Stimulated activated naive CD8-positive, alpha-beta T cell treated with anti-CD3 and anti-CD28 coated beads, Interleukin-15, amount 100 ng/mL, for 72 hours (primary cell): ENCODE measurements at regions not wholly inside any gene's neighbourhood (a gene's known extent, or its start where the extent isn't known, plus 50 kb on each side); places are given as distances from the start of the nearest gene placed in this dataset.
"Not testable (repeated sequence)": the region's sequence is repeated elsewhere in the genome, so short reads cannot be mapped to it uniquely, and the experiment has no call there.

Experiments used
- ATAC-seq: fragments of 150-1000 bp; cut with Tn5 transposase; 2 replicates; pipeline ENCODE4 v1.10.0; 2021; ENCODE audit warnings: mild to moderate bottlenecking, moderate library complexity
- DNase-seq, 2 donors: peaks; one replicate each; pipeline ENCODE4 v3.0.0; 2021 to 2022
- H3K27ac Mint-ChIP-seq, 2 donors: one replicate each; pipeline ENCODE4 v1.8.0; 2022; ENCODE audit warnings: mild to moderate bottlenecking in 2 of 2, mixed read lengths in 2 of 2, moderate library complexity in 2 of 2
- H3K27me3 Mint-ChIP-seq: one replicate; pipeline ENCODE4 v1.8.0; 2022; ENCODE audit warnings: mixed read lengths
- H3K4me1 Mint-ChIP-seq: one replicate; pipeline ENCODE4 v1.8.0; 2022; ENCODE audit warnings: mild to moderate bottlenecking, mixed read lengths
- H3K4me3 Mint-ChIP-seq, 2 donors: one replicate each; pipeline ENCODE4 v1.8.0; 2022; ENCODE audit warnings: mild to moderate bottlenecking in 2 of 2, mixed read lengths in 2 of 2, moderate library complexity in 1 of 2
- H3K9me3 Mint-ChIP-seq, 2 donors: one replicate each; pipeline ENCODE4 v1.8.0; 2022; ENCODE audit warnings: mixed read lengths in 2 of 2

DNA sequence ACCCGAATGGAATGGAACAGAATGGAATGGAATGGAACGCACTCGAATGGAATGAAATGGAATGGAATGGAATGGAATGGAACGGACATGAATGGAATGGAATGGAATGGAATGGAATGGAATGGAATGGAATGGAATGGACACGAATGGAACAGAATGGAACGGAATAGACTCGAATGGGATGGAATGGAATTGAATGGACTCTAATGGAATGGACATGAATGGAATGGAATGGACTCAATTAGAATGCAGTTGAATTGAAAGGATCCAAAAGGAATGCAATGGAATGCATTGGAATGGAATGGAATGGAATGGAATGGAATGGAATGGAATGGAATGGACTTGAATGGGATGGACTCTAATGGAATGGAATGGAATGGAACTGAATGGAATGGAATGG lies 102.2 kb upstream of the FBXO28 start:
- not testable (repeated sequence) for DNase-seq, H3K4me3 Mint-ChIP-seq, H3K27ac Mint-ChIP-seq, ATAC-seq, H3K27me3 Mint-ChIP-seq, H3K9me3 Mint-ChIP-seq, H3K4me1 Mint-ChIP-seq

DNA sequence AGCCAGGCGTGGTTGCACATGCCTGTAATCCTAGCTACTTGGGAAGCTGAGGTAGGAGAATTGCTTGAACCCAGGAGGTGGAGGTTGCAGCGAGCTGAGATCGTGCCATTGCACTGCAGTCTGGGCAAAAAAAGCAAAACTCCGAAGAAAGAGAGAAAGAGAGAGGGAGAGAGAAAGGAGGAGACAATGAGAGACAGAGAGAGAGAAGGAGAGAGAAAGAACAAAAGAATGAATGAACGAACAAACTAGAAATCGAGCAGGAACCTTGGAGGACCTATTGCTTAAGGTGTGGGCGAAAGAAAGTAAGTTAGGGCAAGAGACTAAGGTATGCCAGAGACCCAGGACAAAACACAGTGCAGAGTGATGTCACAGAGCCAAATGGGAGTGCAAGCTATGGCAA lies 102.8 kb upstream of the FBXO28 start:
- DNase-seq, ATAC-seq, H3K4me3 Mint-ChIP-seq, H3K27me3 Mint-ChIP-seq, H3K4me1 Mint-ChIP-seq, H3K9me3 Mint-ChIP-seq, H3K27ac Mint-ChIP-seq: not testable (repeated sequence)

GRCh38 chr1:224005973-224006372 lies 107.9 kb upstream of the FBXO28 start:
- H3K4me1 Mint-ChIP-seq, DNase-seq, H3K9me3 Mint-ChIP-seq, H3K27me3 Mint-ChIP-seq, H3K4me3 Mint-ChIP-seq, ATAC-seq, H3K27ac Mint-ChIP-seq: not testable (repeated sequence)

DNA sequence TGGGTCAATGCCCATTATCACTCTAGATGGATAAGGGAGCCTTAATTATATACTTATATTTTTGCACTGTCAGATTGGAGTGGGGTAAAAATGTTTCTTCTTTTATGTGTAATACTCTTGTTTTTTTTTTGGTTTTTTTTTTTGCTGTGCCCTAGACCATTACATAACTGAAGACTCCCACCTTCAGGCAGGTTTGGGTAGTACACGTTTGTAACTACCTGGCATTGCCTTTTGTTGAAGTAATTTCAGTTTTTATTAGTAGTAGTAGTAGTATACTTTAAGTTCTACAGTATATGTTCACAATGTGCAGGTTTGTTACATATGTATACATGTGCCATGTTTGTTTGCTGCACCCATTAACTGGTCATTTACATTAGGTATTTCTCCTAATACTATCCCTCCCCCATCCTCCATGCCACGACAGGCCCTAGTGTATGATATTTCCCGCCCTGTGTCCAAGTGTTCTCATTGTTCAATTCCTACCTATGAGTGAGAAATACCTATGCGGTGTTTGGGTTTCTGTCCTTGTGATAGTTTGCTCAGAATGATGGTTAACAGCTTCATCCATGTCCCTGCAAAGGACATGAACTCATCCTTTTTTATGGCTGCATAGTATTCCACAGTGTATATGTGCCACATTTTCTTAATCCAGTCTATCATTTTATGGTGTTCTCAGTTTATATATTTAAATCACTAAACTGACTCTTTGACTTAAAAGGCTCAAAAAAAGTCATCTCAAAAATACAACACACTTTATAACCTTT lies 109.2 kb upstream of the FBXO28 start:
- not testable (repeated sequence) for H3K4me3 Mint-ChIP-seq, H3K27ac Mint-ChIP-seq, H3K27me3 Mint-ChIP-seq, H3K9me3 Mint-ChIP-seq, ATAC-seq, H3K4me1 Mint-ChIP-seq
- DNase-seq: peak; percentile 28 to 32

- H3K4me3 Mint-ChIP-seq, H3K27me3 Mint-ChIP-seq, ATAC-seq, H3K9me3 Mint-ChIP-seq, H3K4me1 Mint-ChIP-seq, DNase-seq, H3K27ac Mint-ChIP-seq: not testable (repeated sequence)
These were observed 110.0 kb upstream of the FBXO28 start for GRCh38 chr1:224003896-224004295.

GRCh38 chr1:224001757-224002156 lies 112.2 kb upstream of the FBXO28 start:
- H3K27me3 Mint-ChIP-seq, H3K9me3 Mint-ChIP-seq, DNase-seq, H3K4me1 Mint-ChIP-seq, H3K27ac Mint-ChIP-seq, ATAC-seq, H3K4me3 Mint-ChIP-seq: not testable (repeated sequence)

DNA sequence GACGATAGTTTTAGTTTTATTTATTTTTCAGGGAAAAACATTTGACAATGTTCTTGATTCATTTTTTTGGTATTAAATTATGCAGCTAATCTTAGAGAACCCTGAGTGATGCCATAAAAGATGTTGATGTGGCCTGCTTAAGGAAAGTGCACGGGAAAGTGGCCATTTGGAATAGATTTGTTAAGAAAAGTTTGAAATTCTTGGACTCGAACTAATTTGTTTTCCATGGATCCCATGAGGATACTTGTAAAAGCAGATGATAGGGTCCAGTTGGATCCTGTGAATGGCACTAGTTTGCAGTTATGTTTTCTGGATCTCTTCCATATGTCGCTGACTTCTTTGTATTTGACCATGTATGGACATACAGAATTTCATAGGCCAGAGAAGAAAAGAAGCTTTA lies 114.2 kb upstream of the FBXO28 start:
- H3K4me3 Mint-ChIP-seq, H3K9me3 Mint-ChIP-seq, H3K27ac Mint-ChIP-seq: not testable (repeated sequence)

GRCh38 chr1:223998676-223999455 lies 115.0 kb upstream of the FBXO28 start:
- H3K27me3 Mint-ChIP-seq, DNase-seq, H3K4me1 Mint-ChIP-seq, H3K4me3 Mint-ChIP-seq, H3K27ac Mint-ChIP-seq, H3K9me3 Mint-ChIP-seq, ATAC-seq: not testable (repeated sequence)

More for the DNA sequence above, 114.2 kb upstream of the FBXO28 start:
- not testable (repeated sequence) for ATAC-seq, H3K27me3 Mint-ChIP-seq, DNase-seq, H3K4me1 Mint-ChIP-seq

DNA sequence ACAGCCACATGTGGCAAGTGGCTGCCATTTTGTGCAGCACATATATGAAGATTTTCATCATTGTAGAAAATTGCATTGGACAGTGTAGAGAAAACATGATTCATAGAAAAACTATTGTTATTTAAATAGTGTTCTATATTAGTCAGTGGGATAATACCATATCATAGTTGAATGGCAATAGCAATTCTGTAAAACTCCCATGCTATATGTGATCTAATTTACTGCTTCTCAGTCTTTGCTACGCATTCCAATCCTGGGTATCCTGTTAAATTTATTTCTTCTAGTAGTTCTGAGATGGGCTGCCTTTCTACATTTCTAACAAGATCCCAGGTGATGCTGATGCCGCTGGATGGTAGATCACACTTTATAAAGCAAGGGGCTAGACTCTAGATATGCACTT lies 117.5 kb upstream of the FBXO28 start:
- not testable (repeated sequence) for H3K27me3 Mint-ChIP-seq, H3K4me3 Mint-ChIP-seq, DNase-seq, H3K9me3 Mint-ChIP-seq, H3K4me1 Mint-ChIP-seq, ATAC-seq, H3K27ac Mint-ChIP-seq

GRCh38 chr1:223992456-223993246 lies 121.3 kb upstream of the FBXO28 start:
- Mint-ChIP-seq H3K4me3 (peak overlapping the region; percentile 96 to 97), H3K27ac (peak overlapping the region; percentile 99 to 100)
- not testable (repeated sequence) for H3K9me3 Mint-ChIP-seq, H3K4me1 Mint-ChIP-seq, H3K27me3 Mint-ChIP-seq
- DNase-seq (peak; percentile 99 to 100), ATAC-seq (peak; percentile 100)

DNA sequence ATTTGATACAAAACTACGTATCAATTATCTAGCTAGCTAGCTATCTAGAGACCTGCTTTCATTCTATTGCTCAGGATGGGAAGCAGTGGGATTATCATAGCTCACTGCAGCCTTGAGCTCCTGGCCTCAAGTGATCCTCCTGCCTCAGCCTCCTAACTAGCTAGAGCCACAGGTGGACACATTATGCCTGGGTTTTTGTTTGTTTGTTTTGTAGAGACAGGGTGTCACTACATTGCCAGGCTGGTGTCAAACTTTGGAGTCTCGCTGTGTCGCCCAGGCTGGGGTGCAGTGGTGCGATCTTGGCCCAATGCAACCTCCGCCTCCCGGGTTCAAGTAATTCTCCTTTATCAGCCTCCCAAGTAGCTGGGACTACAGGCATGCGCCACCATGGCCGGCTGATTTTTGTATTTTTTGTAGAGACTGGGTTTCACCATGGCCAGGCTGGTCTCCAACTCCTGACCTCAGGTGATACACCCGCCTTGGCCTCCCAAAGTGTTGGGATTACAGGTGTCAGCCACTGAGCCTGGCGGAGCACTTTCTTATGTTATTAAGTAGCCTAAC lies 122.5 kb upstream of the FBXO28 start:
- H3K4me1 Mint-ChIP-seq, H3K9me3 Mint-ChIP-seq, H3K27me3 Mint-ChIP-seq, H3K27ac Mint-ChIP-seq, ATAC-seq, DNase-seq: not testable (repeated sequence)
- peak overlapping the region; percentile 51 to 97 for H3K4me3 Mint-ChIP-seq

DNA sequence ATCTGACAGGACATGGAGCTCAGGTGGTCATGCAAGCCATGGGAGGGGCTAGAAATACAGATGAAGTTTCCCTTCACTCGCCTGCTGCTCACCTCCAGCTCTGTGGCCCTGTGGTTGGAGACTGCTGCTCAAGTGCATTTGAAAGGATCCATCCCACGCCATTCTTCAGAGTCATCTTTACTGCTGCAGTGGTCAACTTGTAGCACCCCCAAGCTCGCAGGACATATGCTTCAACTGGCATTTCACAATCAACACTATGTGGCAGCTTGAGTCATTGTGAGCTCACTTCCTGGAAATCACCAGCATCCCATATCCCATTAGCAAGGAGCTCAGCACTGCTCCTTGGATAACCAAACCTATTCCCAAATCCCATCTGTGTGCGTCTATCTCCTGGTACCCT lies 116.2 kb upstream of the TP53BP2 start:
- H3K4me1 Mint-ChIP-seq, H3K27me3 Mint-ChIP-seq, ATAC-seq, H3K9me3 Mint-ChIP-seq, H3K4me3 Mint-ChIP-seq, DNase-seq, H3K27ac Mint-ChIP-seq: not testable (repeated sequence)

DNA sequence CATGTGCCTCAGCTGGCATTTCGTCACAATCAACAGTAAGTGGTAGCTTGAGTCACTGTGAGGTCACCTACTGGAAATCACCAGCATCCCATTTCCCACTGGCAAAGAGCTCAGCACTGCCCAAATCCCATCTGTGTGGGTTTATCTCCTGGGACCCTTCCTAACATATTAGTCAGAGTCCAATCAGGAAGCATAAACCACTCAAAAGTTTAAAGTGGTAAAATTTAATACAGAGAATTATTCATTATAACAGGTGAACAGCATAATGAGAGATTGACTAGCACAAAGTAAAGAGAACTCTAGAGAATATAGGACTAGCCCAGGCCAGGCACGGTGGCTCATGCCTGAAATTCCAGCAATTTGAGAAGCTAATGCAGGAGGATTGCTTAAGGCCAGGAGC lies 107.1 kb upstream of the TP53BP2 start:
- H3K4me3 Mint-ChIP-seq, H3K27ac Mint-ChIP-seq, H3K27me3 Mint-ChIP-seq, DNase-seq, H3K9me3 Mint-ChIP-seq, H3K4me1 Mint-ChIP-seq, ATAC-seq: not testable (repeated sequence)

DNA sequence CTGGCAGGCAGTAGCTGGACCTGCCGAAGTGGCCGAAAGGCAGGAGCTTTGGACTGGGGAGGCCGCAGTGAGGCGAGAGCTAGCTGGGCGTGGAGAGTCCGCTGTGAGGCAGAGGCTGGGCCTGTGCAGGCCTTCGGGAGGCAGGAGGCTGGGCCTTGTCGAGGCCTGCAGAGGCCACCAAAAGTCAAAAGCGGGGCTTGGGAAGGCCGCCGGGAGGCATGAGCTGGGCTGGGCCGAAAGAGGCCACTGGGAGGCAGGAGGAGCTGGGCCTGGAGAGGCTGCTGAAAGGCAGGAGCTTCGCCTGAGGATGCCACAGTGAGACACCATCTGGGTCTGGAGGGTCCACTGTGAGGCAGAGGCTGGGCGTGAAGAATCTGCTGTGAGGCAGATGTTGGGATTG lies 105.8 kb upstream of the TP53BP2 start:
- H3K4me1 Mint-ChIP-seq, DNase-seq, ATAC-seq, H3K9me3 Mint-ChIP-seq, H3K27ac Mint-ChIP-seq, H3K4me3 Mint-ChIP-seq, H3K27me3 Mint-ChIP-seq: not testable (repeated sequence)

DNA sequence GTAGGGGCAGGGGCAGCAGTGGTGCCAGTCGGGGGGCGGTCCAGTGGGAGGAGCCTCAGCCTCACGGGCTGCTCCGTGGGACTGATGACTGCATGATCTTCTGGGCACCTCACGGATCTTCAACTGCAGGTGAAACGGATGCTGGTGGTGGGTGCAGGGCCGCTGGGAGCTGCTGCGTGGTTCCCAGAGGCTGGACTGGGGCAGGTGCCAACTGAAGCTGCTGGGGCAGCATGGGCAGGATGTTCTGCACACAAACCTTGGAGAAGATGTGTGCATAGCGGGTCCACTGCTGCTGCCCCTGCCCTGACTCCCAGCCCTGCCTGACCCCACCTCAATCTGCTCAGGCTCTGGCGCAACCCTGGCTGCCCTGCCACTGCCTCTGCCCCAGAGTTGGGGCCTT lies 104.2 kb upstream of the TP53BP2 start:
- not testable (repeated sequence) for DNase-seq, ATAC-seq, H3K4me1 Mint-ChIP-seq, H3K27ac Mint-ChIP-seq, H3K27me3 Mint-ChIP-seq, H3K9me3 Mint-ChIP-seq, H3K4me3 Mint-ChIP-seq
